Spleen (tissue), 7 donors: ENCODE measurements at regions not wholly inside any gene's neighbourhood (a gene's known extent, or its start where the extent isn't known, plus 50 kb on each side); places are given as distances from the start of the nearest gene placed in this dataset.

ENCODE experiments used
- CTCF ChIP-seq, 11 experiments: fragments of 200-600 bp in 7 of 11; fragments of 450-650 bp in 4 of 11; sonication (generic) in 4 of 11; IDR thresholded peaks in 8 of 11; conservative IDR thresholded peaks in 3 of 11; 1 replicate in 7 of 11; 2 replicates in 4 of 11; pipeline versions ENCODE4 v1.4.0 to v1.8.0; 2016 to 2021; ENCODE audit warnings: antibody characterized with exemption in 11 of 11, inconsistent platforms in 4 of 11, mild to moderate bottlenecking in 1 of 11
- POLR2A ChIP-seq, 3 donors: fragments of 450-650 bp; IDR thresholded peaks; one replicate each; pipeline ENCODE4 v1.5.1; 2017; ENCODE audit warnings: antibody characterized with exemption in 3 of 3, mild to moderate bottlenecking in 1 of 3
- donor health status: DM: no; HTN: no; CAD: no; lungs with moderate emphysema.
- donor health status: DM: no; HTN: no; CAD: no.
- donor health status: DM: no; HTN: no; CAD: no.

GRCh38 chr15:68500363-68501258 is 68.6 kb upstream of the ITGA11 start:
- no peak for TF ChIP-seq CTCF (IDR thresholded peaks at IDR 0.05 in 8 of 11, conservative IDR thresholded peaks at IDR 0.05 in 3 of 11)
- no peak for TF ChIP-seq POLR2A (IDR thresholded peaks at IDR 0.05)
